Choroid plexus epithelial cell (primary cell): ENCODE measurements at regions not wholly inside any gene's neighbourhood (a gene's known extent, or its start where the extent isn't known, plus 50 kb on each side); places are given as distances from the start of the nearest gene placed in this dataset.

ENCODE experiments used
- DNase-seq: peaks from one replicate; pipeline ENCODE4 v3.0.0-alpha.2; 2010; ENCODE audit warnings: low read depth
- H3K4me3 ChIP-seq: 2 replicates; pipeline ENCODE4 v1.5.1; 2011; ENCODE audit warnings: low read depth, mild to moderate bottlenecking, control low read depth, low read length, moderate library complexity
- TF ChIP-seq, protein P1 (sequence below): conservative IDR thresholded peaks from 2 replicates; pipeline ENCODE4 v1.5.1; 2011; ENCODE audit warnings: low read depth, mild to moderate bottlenecking, control low read depth, inconsistent platforms, low read length, moderate library complexity

DNA sequence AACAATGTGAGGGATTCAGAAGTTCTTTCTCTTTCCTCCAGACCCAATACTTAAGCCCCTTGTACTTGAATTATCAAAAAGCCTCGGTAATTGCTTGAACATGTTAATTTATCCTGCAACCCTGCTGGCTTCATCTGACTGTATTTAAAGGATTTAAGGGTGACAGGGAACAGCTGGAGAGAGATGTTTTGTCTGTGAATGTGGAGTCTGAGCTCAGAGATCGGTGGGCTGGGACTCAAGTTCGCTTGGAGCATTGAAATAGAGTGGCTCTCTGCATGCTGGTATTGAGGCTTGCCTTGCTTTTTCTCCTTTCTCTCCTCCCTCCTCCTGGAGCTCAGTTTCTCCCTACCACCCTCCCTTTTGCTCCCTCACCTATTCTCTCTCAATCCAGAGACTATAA is 73.6 kb downstream of the BOD1L2 start:
- DNase-seq, result no peak
- no peak overlapping the region for H3K4me3 ChIP-seq
- TF ChIP-seq, protein P1, sequence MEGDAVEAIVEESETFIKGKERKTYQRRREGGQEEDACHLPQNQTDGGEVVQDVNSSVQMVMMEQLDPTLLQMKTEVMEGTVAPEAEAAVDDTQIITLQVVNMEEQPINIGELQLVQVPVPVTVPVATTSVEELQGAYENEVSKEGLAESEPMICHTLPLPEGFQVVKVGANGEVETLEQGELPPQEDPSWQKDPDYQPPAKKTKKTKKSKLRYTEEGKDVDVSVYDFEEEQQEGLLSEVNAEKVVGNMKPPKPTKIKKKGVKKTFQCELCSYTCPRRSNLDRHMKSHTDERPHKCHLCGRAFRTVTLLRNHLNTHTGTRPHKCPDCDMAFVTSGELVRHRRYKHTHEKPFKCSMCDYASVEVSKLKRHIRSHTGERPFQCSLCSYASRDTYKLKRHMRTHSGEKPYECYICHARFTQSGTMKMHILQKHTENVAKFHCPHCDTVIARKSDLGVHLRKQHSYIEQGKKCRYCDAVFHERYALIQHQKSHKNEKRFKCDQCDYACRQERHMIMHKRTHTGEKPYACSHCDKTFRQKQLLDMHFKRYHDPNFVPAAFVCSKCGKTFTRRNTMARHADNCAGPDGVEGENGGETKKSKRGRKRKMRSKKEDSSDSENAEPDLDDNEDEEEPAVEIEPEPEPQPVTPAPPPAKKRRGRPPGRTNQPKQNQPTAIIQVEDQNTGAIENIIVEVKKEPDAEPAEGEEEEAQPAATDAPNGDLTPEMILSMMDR, result no peak

DNA sequence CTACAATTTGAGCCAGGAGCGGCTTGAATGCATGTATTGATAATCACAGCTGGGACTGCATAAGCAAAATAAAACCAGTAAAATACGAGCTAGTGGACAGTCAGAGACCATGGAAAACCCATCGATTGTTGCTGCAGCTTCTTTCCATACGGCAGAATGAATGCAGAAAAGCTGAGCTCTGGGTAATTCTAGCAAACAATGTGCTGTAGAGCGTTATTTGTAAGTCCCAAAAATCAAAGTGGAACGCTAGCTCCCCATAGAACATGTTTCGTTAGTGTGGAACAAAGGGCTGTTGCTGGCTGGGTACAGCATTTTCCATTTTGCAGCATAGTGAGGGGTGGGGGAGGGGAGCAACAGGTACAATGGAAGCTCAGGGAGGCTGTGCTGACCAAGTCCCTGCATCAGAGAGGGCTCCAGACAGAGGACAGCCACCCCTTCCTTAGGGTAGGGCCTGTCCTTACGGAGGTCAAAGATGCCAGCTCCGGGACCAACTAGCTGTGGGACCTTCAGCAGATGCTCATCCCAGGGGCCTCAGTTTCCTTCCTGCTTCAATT is 74.1 kb downstream of the BOD1L2 start:
- TF ChIP-seq, protein P1, result no peak

DNA sequence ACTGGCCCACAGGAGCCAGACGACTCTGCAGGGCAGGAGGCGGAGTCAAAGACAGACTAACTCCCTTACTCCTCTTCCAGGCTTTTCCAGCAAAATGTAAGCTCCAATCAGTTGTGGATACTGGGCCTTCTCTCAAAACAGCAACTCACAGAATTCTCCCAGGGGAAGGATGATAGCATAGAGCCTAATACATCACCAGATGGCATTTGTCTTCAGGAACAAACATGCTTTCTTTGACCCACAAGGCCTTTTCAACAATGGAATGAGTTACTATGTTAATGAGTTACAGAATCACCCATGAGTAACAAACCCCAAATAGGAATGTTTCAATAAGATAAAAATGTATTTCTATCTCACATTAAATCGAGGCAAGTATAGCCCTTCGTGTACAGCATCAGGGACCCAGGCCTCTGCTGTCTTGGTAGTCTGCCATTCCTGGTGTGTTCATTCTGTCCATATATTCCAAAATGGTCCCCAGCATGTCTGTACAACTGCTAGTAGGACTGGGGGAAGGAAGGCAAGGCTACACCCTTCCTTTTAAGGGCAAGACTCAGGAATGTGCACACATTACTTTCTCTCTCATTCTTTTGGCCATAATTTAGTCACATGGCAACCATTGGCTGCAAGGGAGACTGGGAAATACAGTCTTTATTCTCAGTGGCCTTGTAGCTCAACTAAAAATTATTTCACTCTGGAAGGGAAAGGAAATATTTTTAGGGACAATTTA is 76.4 kb downstream of the BOD1L2 start:
- no peak for DNase-seq
- H3K4me3 ChIP-seq, result no peak overlapping the region
- TF ChIP-seq, protein P1, result no peak

More for the DNA sequence above, 74.1 kb downstream of the BOD1L2 start:
- H3K4me3 ChIP-seq, result no peak overlapping the region
- no peak for DNase-seq

DNA sequence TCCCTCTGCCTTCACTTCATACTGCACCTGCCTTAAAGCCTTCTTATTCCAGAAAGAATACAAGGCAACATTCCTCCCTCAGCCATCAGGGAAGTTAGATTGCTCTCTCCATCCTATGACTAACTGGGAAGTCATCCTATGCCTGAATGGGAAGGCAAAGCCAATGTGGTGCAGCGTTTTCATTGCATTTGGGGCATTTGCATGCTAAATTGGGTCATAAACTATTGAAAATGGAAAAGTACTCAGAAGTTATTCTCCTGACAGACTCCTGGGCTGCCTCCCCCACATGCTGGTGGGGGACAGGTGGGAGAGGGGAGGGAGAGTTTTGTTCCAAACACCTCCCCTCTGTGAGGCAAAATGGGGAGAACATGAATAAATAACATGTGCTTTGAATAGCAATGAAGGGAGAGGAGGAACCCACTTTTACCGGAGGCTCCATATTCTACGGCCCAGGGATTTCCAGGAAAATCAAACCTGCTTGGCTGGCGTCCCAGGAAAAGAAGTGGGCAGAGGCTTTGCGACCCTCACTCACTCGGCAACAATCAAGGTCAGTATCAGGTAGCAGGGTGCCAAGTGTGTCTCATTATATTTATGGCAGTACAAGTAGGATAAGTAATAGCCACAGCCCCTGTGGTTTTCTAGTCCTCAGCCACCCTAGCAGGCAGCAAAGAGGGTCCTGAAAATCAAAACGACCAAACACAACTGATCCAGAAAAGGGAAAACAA is 84.1 kb downstream of the BOD1L2 start:
- TF ChIP-seq, protein P1, result no peak

DNA sequence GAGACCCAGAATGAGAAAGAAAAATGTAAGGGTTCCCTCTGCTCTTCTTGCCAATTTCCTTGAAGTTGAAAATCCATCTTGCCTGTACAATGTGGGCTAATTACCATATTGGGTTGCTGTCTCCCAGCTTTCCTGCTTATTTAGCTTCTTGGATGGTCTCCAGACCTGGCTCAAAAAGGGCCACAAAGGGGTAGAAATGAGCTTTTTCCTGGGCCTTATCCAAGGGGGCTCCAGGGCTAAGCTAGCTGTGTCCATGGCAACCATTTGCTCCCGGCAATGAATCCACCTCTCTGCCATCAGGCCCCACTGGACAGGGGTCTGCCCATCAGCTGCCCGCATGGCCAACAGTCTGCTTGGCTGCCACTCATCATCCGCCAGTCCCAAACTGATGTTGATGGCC is 85.0 kb downstream of the BOD1L2 start:
- no peak for DNase-seq
- H3K4me3 ChIP-seq, result no peak overlapping the region
- TF ChIP-seq, protein P1, result no peak

More for the DNA sequence above, 84.1 kb downstream of the BOD1L2 start:
- no peak overlapping the region for H3K4me3 ChIP-seq
- no peak for DNase-seq

DNA sequence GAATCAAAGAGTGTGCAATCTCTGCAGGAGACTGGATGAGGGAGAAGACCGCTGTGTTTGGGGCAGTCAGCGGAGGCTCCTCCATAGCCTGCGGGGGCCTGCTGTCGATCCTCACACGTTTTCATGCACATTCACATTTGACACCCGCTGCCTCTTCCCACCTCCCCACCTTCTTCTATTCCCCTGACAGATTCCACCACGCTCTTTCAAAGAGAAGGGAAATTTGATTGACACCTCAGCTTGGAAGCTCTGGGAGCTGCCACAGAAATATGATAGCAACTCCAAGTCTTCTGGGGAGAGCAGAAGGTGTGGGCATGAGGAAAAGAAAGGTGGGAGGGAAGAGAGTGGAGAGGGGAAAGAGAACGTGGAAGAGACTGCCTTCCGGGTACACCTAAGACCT is 87.5 kb downstream of the BOD1L2 start:
- H3K4me3 ChIP-seq, result no peak overlapping the region
- no peak for DNase-seq
- TF ChIP-seq, protein P1, result no peak
